HEK293 (cell line): ENCODE measurements at regions not wholly inside any gene's neighbourhood (a gene's known extent, or its start where the extent isn't known, plus 50 kb on each side); places are given as distances from the start of the nearest gene placed in this dataset.

Experiments
- ZFP41 ChIP-seq: fragments of 450-650 bp; formaldehyde crosslinking; IDR thresholded peaks from 2 replicates; pipeline ENCODE4 v1.5.1; 2016; ENCODE audit warnings: missing biosample characterization, missing genetic modification characterization, borderline replicate concordance
- ZIC2 ChIP-seq: fragments of 450-650 bp; formaldehyde crosslinking; IDR thresholded peaks from 2 replicates; pipeline ENCODE4 v1.5.1; 2016; ENCODE audit warnings: missing biosample characterization, missing genetic modification characterization
- ZNF121 ChIP-seq: fragments of 450-650 bp; formaldehyde crosslinking; IDR thresholded peaks from 2 replicates; pipeline ENCODE4 v1.5.1; 2016; ENCODE audit warnings: missing biosample characterization, missing genetic modification characterization
- ZNF2 ChIP-seq: fragments of 450-650 bp; formaldehyde crosslinking; IDR thresholded peaks from 2 replicates; pipeline ENCODE4 v1.5.1; 2016; ENCODE audit warnings: missing biosample characterization, missing genetic modification characterization
- ZNF394 ChIP-seq: fragments of 450-650 bp; formaldehyde crosslinking; IDR thresholded peaks from 2 replicates; pipeline ENCODE4 v1.5.1; 2016; ENCODE audit warnings: missing biosample characterization, missing genetic modification characterization, mild to moderate bottlenecking, moderate library complexity, borderline replicate concordance
- ZNF501 ChIP-seq: fragments of 450-650 bp; formaldehyde crosslinking; IDR thresholded peaks from 2 replicates; pipeline ENCODE4 v1.5.1; 2016; ENCODE audit warnings: missing biosample characterization, missing genetic modification characterization
- TF ChIP-seq, protein P1 (sequence below): fragments of 450-650 bp; formaldehyde crosslinking; IDR thresholded peaks from 2 replicates; pipeline ENCODE4 v1.5.1; 2016; ENCODE audit warnings: missing biosample characterization, missing genetic modification characterization
- TF ChIP-seq, protein P2 (sequence below): fragments of 450-650 bp; formaldehyde crosslinking; IDR thresholded peaks from 2 replicates; pipeline ENCODE4 v1.5.1; 2016; ENCODE audit warnings: missing biosample characterization, missing genetic modification characterization
- TF ChIP-seq, protein P3 (sequence below): fragments of 450-650 bp; formaldehyde crosslinking; IDR thresholded peaks from 2 replicates; pipeline ENCODE4 v1.5.1; 2017; ENCODE audit warnings: missing biosample characterization, missing genetic modification characterization
- TF ChIP-seq, protein P4 (sequence below): fragments of 450-650 bp; formaldehyde crosslinking; IDR thresholded peaks from 2 replicates; pipeline ENCODE4 v1.5.1; 2016; ENCODE audit warnings: missing biosample characterization, missing genetic modification characterization, borderline replicate concordance
- TF ChIP-seq, protein P5 (sequence below): fragments of 450-650 bp; formaldehyde crosslinking; IDR thresholded peaks from 2 replicates; pipeline ENCODE4 v1.5.1; 2016; ENCODE audit warnings: missing biosample characterization, missing genetic modification characterization

DNA sequence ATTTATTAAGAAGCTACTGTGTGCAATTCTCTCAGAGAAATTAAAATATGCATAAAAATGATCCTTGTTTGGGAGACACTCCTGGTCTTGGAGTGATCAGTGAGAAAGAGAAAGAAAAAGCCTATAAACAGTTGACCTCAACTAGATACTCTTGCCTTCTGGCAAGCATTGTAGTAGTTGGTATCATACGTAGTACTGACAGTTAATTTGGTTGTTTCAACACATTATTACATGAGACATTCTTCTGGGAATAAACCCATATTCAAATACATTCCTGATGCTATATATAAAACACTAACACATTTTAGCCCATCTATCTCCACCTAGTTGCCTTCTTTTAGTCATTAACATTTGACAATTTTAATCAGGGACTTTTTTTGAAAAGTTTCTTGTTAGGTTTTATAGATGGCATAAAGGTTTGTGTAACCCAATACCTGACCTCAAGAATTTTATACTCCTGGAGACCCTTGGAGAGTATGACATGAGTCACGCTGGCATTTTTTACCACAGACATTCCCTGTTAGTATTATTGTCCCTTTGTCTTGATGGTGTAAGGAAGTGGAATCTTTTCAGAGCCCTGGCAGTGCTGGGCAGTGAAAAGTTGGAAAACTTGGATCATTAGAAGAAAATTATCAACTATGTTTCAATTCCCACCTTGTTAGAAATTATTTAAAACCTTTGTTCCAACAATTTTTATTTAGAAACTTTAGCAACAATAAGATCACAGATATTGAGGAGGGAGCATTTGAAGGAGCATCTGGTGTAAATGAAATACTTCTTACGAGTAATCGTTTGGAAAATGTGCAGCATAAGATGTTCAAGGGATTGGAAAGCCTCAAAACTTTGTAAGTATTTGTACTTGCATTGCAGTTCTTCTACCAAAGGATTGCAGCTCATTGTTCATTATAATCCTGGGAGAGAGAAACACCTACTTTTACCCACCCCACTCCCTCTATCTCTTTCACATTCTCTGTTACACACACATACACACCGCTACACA, 167.1 kb upstream of the PACRGL start:
- TF ChIP-seq, protein P1, sequence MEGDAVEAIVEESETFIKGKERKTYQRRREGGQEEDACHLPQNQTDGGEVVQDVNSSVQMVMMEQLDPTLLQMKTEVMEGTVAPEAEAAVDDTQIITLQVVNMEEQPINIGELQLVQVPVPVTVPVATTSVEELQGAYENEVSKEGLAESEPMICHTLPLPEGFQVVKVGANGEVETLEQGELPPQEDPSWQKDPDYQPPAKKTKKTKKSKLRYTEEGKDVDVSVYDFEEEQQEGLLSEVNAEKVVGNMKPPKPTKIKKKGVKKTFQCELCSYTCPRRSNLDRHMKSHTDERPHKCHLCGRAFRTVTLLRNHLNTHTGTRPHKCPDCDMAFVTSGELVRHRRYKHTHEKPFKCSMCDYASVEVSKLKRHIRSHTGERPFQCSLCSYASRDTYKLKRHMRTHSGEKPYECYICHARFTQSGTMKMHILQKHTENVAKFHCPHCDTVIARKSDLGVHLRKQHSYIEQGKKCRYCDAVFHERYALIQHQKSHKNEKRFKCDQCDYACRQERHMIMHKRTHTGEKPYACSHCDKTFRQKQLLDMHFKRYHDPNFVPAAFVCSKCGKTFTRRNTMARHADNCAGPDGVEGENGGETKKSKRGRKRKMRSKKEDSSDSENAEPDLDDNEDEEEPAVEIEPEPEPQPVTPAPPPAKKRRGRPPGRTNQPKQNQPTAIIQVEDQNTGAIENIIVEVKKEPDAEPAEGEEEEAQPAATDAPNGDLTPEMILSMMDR (tag by site-specific recombination): no peak
- TF ChIP-seq ZNF501 (tag by site-specific recombination): no peak
- TF ChIP-seq, protein P2, sequence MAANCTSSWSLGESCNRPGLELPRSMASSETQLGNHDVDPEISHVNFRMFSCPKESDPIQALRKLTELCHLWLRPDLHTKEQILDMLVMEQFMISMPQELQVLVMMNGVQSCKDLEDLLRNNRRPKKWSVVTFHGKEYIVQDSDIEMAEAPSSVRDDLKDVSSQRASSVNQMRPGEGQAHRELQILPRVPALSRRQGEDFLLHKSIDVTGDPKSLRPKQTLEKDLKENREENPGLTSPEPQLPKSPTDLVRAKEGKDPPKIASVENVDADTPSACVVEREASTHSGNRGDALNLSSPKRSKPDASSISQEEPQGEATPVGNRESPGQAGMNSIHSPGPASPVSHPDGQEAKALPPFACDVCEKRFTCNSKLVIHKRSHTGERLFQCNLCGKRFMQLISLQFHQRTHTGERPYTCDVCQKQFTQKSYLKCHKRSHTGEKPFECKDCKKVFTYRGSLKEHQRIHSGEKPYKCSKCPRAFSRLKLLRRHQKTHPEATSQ (tag by site-specific recombination): no peak
- TF ChIP-seq, protein P3, sequence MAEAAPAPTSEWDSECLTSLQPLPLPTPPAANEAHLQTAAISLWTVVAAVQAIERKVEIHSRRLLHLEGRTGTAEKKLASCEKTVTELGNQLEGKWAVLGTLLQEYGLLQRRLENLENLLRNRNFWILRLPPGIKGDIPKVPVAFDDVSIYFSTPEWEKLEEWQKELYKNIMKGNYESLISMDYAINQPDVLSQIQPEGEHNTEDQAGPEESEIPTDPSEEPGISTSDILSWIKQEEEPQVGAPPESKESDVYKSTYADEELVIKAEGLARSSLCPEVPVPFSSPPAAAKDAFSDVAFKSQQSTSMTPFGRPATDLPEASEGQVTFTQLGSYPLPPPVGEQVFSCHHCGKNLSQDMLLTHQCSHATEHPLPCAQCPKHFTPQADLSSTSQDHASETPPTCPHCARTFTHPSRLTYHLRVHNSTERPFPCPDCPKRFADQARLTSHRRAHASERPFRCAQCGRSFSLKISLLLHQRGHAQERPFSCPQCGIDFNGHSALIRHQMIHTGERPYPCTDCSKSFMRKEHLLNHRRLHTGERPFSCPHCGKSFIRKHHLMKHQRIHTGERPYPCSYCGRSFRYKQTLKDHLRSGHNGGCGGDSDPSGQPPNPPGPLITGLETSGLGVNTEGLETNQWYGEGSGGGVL: no peak
- TF ChIP-seq ZNF394 (tag by site-specific recombination): no peak
- no peak for TF ChIP-seq ZNF121
- TF ChIP-seq, protein P4, sequence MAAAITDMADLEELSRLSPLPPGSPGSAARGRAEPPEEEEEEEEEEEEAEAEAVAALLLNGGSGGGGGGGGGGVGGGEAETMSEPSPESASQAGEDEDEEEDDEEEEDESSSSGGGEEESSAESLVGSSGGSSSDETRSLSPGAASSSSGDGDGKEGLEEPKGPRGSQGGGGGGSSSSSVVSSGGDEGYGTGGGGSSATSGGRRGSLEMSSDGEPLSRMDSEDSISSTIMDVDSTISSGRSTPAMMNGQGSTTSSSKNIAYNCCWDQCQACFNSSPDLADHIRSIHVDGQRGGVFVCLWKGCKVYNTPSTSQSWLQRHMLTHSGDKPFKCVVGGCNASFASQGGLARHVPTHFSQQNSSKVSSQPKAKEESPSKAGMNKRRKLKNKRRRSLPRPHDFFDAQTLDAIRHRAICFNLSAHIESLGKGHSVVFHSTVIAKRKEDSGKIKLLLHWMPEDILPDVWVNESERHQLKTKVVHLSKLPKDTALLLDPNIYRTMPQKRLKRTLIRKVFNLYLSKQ (tag by site-specific recombination): no peak
- no peak for TF ChIP-seq ZFP41 (tag by site-specific recombination)
- no peak for TF ChIP-seq ZIC2 (tag by site-specific recombination)
- TF ChIP-seq, protein P5, sequence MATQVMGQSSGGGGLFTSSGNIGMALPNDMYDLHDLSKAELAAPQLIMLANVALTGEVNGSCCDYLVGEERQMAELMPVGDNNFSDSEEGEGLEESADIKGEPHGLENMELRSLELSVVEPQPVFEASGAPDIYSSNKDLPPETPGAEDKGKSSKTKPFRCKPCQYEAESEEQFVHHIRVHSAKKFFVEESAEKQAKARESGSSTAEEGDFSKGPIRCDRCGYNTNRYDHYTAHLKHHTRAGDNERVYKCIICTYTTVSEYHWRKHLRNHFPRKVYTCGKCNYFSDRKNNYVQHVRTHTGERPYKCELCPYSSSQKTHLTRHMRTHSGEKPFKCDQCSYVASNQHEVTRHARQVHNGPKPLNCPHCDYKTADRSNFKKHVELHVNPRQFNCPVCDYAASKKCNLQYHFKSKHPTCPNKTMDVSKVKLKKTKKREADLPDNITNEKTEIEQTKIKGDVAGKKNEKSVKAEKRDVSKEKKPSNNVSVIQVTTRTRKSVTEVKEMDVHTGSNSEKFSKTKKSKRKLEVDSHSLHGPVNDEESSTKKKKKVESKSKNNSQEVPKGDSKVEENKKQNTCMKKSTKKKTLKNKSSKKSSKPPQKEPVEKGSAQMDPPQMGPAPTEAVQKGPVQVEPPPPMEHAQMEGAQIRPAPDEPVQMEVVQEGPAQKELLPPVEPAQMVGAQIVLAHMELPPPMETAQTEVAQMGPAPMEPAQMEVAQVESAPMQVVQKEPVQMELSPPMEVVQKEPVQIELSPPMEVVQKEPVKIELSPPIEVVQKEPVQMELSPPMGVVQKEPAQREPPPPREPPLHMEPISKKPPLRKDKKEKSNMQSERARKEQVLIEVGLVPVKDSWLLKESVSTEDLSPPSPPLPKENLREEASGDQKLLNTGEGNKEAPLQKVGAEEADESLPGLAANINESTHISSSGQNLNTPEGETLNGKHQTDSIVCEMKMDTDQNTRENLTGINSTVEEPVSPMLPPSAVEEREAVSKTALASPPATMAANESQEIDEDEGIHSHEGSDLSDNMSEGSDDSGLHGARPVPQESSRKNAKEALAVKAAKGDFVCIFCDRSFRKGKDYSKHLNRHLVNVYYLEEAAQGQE: no peak
- TF ChIP-seq ZNF2: no peak
